SK-N-SH (cell line): ENCODE measurements at regions not wholly inside any gene's neighbourhood (a gene's known extent, or its start where the extent isn't known, plus 50 kb on each side); places are given as distances from the start of the nearest gene placed in this dataset.

ENCODE experiments used
- CTCF ChIA-PET: fragments of 300-600, 350-600 bp; formaldehyde crosslinking; extraction: SDS; loops from one replicate; lab custom pipeline; 2021; lab: Yijun Ruan, JAX
- POLR2A ChIA-PET: fragments of 350-600 bp; sonication (Branson Sonifier 250); formaldehyde crosslinking; extraction: SDS; loops from one replicate; lab custom pipeline; 2020; ENCODE audit warnings: antibody characterized with exemption, inconsistent platforms; lab: Yijun Ruan, JAX
- DNase-seq: peaks from one replicate; pipeline ENCODE4 v3.0.0; 2012
- H2AFZ ChIP-seq: fragments of 200-600 bp; sonication (generic); 2 replicates; pipeline ENCODE4 v1.8.1; 2016; ENCODE audit warnings: antibody characterized with exemption, mild to moderate bottlenecking, low read depth
- H3F3A ChIP-seq: fragments of 200-600 bp; sonication (generic); replicated peaks from 2 replicates; pipeline ENCODE3; 2016; ENCODE audit warnings: antibody characterized with exemption, mild to moderate bottlenecking; ENCODE audit not compliant: insufficient read depth
- H3K27ac ChIP-seq, 2 experiments: fragments of 200-500 bp in 1 of 2; fragments of 200-600 bp in 1 of 2; sonication (Bioruptor generic) in 1 of 2; sonication (generic), shearing (Covaris generic) in 1 of 2; 2 replicates each; pipeline versions ENCODE4 v1.5.1 to v1.6.1; 2014 to 2016; ENCODE audit warnings: low read depth in 2 of 2, inconsistent platforms in 1 of 2, low read length in 1 of 2, mild to moderate bottlenecking in 1 of 2, mixed read lengths in 1 of 2
- H3K27me3 ChIP-seq: fragments of 200-600 bp; sonication (generic), shearing (Covaris generic); 2 replicates; pipeline ENCODE4 v1.6.1; 2016; ENCODE audit warnings: mixed run types; ENCODE audit not compliant: insufficient read depth
- H3K36me3 ChIP-seq, 2 experiments: fragments of 200-500 bp in 1 of 2; fragments of 200-600 bp in 1 of 2; sonication (Bioruptor generic) in 1 of 2; sonication (generic) in 1 of 2; replicated peaks in 1 of 2; 2 replicates each; pipeline versions ENCODE3 to v1.5.1; 2014 to 2016; ENCODE audit warnings: low read length in 1 of 2, mild to moderate bottlenecking in 1 of 2; ENCODE audit not compliant: insufficient read depth in 2 of 2, control insufficient read depth in 1 of 2
- H3K4me1 ChIP-seq, 2 experiments: fragments of 200-500 bp in 1 of 2; fragments of 200-600 bp in 1 of 2; sonication (Bioruptor generic) in 1 of 2; sonication (generic), shearing (Covaris generic) in 1 of 2; 2 replicates each; pipeline versions ENCODE4 v1.5.1 to v1.6.1; 2014 to 2016; ENCODE audit warnings: low read depth in 1 of 2, low read length in 1 of 2, mixed run types in 1 of 2; ENCODE audit not compliant: insufficient read depth in 2 of 2, control insufficient read depth in 1 of 2
- H3K4me2 ChIP-seq: fragments of 200-600 bp; sonication (generic), shearing (Covaris generic); 2 replicates; pipeline ENCODE4 v1.6.1; 2017; ENCODE audit warnings: mixed run types
- H3K4me3 ChIP-seq, 2 experiments: fragments of 200-500 bp in 1 of 2; fragments of 200-600 bp in 1 of 2; sonication (Bioruptor generic) in 1 of 2; sonication (generic), shearing (Covaris generic) in 1 of 2; 2 replicates each; pipeline versions ENCODE4 v1.5.1 to v1.8.1; 2014 to 2016; ENCODE audit warnings: low read depth in 2 of 2, inconsistent platforms in 1 of 2, low read length in 1 of 2, mild to moderate bottlenecking in 1 of 2, mixed read lengths in 1 of 2, moderate library complexity in 1 of 2
- H3K79me2 ChIP-seq: fragments of 200-600 bp; sonication (generic); 2 replicates; pipeline ENCODE4 v1.8.1; 2017; ENCODE audit warnings: mild to moderate bottlenecking; ENCODE audit not compliant: insufficient read depth
- H3K9ac ChIP-seq: fragments of 200-600 bp; sonication (generic); 2 replicates; pipeline ENCODE4 v1.6.1; 2017; ENCODE audit warnings: mixed run types
- H3K9me2 ChIP-seq: fragments of 200-600 bp; sonication (generic); 2 replicates; pipeline ENCODE4 v1.6.1; 2017; ENCODE audit warnings: mixed run types
- H3K9me3 ChIP-seq: fragments of 200-600 bp; sonication (generic); 2 replicates; pipeline ENCODE4 v1.6.1; 2017; ENCODE audit warnings: mixed run types, mild to moderate bottlenecking, moderate library complexity
- H4K20me1 ChIP-seq: fragments of 200-600 bp; sonication (generic); 2 replicates; pipeline ENCODE4 v1.6.1; 2017; ENCODE audit warnings: mild to moderate bottlenecking, mixed run types; ENCODE audit not compliant: insufficient read depth
- EP300 ChIP-seq, 2 experiments: IDR thresholded peaks; 2 replicates each; pipeline versions ENCODE4 v1.4.0 to v1.6.1; 2012; ENCODE audit warnings: borderline replicate concordance in 1 of 2, low read depth in 1 of 2, low read length in 1 of 2
- EZH2phosphoT487 ChIP-seq: fragments of 200-600 bp; sonication (generic); IDR thresholded peaks from 2 replicates; pipeline ENCODE4 v1.6.1; 2017; ENCODE audit warnings: low read depth, mixed run types, mild to moderate bottlenecking, antibody characterized with exemption, moderate library complexity, borderline replicate concordance
- GABPA ChIP-seq: IDR thresholded peaks from 2 replicates; pipeline ENCODE4 v1.4.0; 2012; ENCODE audit warnings: low read depth, mild to moderate bottlenecking
- GATA2 ChIP-seq: sonication (generic); formaldehyde crosslinking; IDR thresholded peaks from 2 replicates; pipeline ENCODE4 v1.5.0; 2020; ENCODE audit warnings: mild to moderate bottlenecking, missing genetic modification reagents
- JUND ChIP-seq: IDR thresholded peaks from 2 replicates; pipeline ENCODE4 v1.4.0; 2012
- MXI1 ChIP-seq: IDR thresholded peaks from 2 replicates; pipeline ENCODE4 v1.6.1; 2012; ENCODE audit warnings: mild to moderate bottlenecking, low read depth, low read length, improper control_type of control experiment
- RAD21 ChIP-seq: IDR thresholded peaks from 2 replicates; pipeline ENCODE4 v1.6.1; 2012; ENCODE audit warnings: mild to moderate bottlenecking, low read length
- RFX5 ChIP-seq: IDR thresholded peaks from 2 replicates; pipeline ENCODE4 v1.6.1; 2012; ENCODE audit warnings: mild to moderate bottlenecking, improper control_type of control experiment, low read length
- TEAD4 ChIP-seq: IDR thresholded peaks from 2 replicates; pipeline ENCODE4 v1.4.0; 2012; ENCODE audit warnings: mild to moderate bottlenecking, borderline replicate concordance; ENCODE audit not compliant: insufficient read depth
- WGBS: methylation state at CpG from one replicate; pipeline ENCODE4 v1.1.6; 2017; ENCODE audit warnings: low lambda C conversion rate; 5-methylcytosine and 5-hydroxymethylcytosine counted together
- TF ChIP-seq, protein P1 (sequence below): fragments of 150-350 bp; IDR thresholded peaks from 2 replicates; pipeline ENCODE4 v1.6.1; 2016; ENCODE audit warnings: mild to moderate bottlenecking, low read depth, low read length
- TF ChIP-seq, protein P2 (sequence below): fragments of 150-350 bp; IDR thresholded peaks from 2 replicates; pipeline ENCODE4 v1.6.1; 2017; ENCODE audit warnings: antibody characterized with exemption, low read length, low read depth, borderline replicate concordance
- TF ChIP-seq, protein P3 (sequence below): IDR thresholded peaks from 2 replicates; pipeline ENCODE4 v1.4.0; 2012; ENCODE audit warnings: low read depth
- TF ChIP-seq, protein P4 (sequence below): IDR thresholded peaks from 2 replicates; pipeline ENCODE4 v1.4.0; 2012; ENCODE audit warnings: low read depth, borderline replicate concordance
- TF ChIP-seq, protein P5 (sequence below): IDR thresholded peaks from 2 replicates; pipeline ENCODE4; 2012

GRCh38 chr2:121972203-121972602 is 216.8 kb downstream of the TSN start:
- Histone ChIP-seq H3K36me3 (no peaks in the 10 kb centered on the region), H3K9ac (no peak overlapping the region), H3K9me2 (no peaks in the 10 kb centered on the region), H3K79me2 (no peaks in the 10 kb centered on the region), H4K20me1 (no peaks in the 10 kb centered on the region), H3K9me3 (no peaks in the 10 kb centered on the region), H3K4me3 (no peak overlapping the region), H3K4me1 (peaks cover 13 to 32% of the 10 kb centered on the region in 2 experiments; a peak in 3 of 4 replicates), H3F3A (no peaks in the 10 kb centered on the region), H3K27ac (no peak overlapping the region), H3K4me2 (no peak overlapping the region), H3K27me3 (no peaks in the 10 kb centered on the region), H2AFZ (no peak overlapping the region)
- WGBS = 38% methylated on average over 5 of the region's 5 CpGs
- ChIA-PET CTCF (interaction anchor here (1.1 to 2.8 kb wide), 3 partner anchors 13 to 162 kb away, joined by 3 to 15 read pairs (median 3); no protein-coding TSS in a partner anchor), POLR2A (no interaction called here)
- no peak for DNase-seq
- TF ChIP-seq, protein P1, sequence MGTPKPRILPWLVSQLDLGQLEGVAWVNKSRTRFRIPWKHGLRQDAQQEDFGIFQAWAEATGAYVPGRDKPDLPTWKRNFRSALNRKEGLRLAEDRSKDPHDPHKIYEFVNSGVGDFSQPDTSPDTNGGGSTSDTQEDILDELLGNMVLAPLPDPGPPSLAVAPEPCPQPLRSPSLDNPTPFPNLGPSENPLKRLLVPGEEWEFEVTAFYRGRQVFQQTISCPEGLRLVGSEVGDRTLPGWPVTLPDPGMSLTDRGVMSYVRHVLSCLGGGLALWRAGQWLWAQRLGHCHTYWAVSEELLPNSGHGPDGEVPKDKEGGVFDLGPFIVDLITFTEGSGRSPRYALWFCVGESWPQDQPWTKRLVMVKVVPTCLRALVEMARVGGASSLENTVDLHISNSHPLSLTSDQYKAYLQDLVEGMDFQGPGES = no peak
- TF ChIP-seq TEAD4 (no peak), GATA2 (CRISPR knock-in tag) (no peak), RFX5 (no peak), GABPA (no peak), MXI1 (no peak), EP300 (IDR thresholded peaks at IDR 0.05; ENCODE audit: borderline replicate concordance in 1 of 2, low read depth in 1 of 2, low read length in 1 of 2) (no peak), EZH2phosphoT487 (no peak), RAD21 (no peak), JUND (no peak)
- TF ChIP-seq, protein P2, sequence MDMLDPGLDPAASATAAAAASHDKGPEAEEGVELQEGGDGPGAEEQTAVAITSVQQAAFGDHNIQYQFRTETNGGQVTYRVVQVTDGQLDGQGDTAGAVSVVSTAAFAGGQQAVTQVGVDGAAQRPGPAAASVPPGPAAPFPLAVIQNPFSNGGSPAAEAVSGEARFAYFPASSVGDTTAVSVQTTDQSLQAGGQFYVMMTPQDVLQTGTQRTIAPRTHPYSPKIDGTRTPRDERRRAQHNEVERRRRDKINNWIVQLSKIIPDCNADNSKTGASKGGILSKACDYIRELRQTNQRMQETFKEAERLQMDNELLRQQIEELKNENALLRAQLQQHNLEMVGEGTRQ = no peak
- TF ChIP-seq, protein P3, sequence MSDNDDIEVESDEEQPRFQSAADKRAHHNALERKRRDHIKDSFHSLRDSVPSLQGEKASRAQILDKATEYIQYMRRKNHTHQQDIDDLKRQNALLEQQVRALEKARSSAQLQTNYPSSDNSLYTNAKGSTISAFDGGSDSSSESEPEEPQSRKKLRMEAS = no peak
- TF ChIP-seq, protein P4, sequence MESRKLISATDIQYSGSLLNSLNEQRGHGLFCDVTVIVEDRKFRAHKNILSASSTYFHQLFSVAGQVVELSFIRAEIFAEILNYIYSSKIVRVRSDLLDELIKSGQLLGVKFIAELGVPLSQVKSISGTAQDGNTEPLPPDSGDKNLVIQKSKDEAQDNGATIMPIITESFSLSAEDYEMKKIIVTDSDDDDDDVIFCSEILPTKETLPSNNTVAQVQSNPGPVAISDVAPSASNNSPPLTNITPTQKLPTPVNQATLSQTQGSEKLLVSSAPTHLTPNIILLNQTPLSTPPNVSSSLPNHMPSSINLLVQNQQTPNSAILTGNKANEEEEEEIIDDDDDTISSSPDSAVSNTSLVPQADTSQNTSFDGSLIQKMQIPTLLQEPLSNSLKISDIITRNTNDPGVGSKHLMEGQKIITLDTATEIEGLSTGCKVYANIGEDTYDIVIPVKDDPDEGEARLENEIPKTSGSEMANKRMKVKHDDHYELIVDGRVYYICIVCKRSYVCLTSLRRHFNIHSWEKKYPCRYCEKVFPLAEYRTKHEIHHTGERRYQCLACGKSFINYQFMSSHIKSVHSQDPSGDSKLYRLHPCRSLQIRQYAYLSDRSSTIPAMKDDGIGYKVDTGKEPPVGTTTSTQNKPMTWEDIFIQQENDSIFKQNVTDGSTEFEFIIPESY = no peak
- TF ChIP-seq, protein P5, sequence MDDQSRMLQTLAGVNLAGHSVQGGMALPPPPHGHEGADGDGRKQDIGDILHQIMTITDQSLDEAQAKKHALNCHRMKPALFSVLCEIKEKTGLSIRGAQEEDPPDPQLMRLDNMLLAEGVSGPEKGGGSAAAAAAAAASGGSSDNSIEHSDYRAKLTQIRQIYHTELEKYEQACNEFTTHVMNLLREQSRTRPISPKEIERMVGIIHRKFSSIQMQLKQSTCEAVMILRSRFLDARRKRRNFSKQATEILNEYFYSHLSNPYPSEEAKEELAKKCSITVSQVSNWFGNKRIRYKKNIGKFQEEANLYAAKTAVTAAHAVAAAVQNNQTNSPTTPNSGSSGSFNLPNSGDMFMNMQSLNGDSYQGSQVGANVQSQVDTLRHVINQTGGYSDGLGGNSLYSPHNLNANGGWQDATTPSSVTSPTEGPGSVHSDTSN = no peak
